ENCODE measurements at regions not wholly inside any gene's neighbourhood (a gene's known extent, or its start where the extent isn't known, plus 50 kb on each side); places are given as distances from the start of the nearest gene placed in this dataset.
"Not testable (repeated sequence)": the region's sequence is repeated elsewhere in the genome, so short reads cannot be mapped to it uniquely, and the experiment has no call there.

- DNase-seq (ENCODE audit: low read depth in 2 of 3, low spot score in 2 of 3) = no peak
Measured at GRCh38 chr12:34097213-34097612, 74.9 kb downstream of the ALG10 start.

- no peak for DNase-seq (ENCODE audit: low read depth in 2 of 3, low spot score in 2 of 3)
Measured at GRCh38 chr12:34105392-34105933, 83.2 kb downstream of the ALG10 start.

- no peak for DNase-seq (ENCODE audit: low read depth in 2 of 3, low spot score in 2 of 3)
Measured at GRCh38 chr12:34106172-34106571, 83.9 kb downstream of the ALG10 start.

GRCh38 chr12:34107016-34107415 is 84.7 kb downstream of the ALG10 start:
- no peak for DNase-seq (ENCODE audit: low read depth in 2 of 3, low spot score in 2 of 3)

DNA sequence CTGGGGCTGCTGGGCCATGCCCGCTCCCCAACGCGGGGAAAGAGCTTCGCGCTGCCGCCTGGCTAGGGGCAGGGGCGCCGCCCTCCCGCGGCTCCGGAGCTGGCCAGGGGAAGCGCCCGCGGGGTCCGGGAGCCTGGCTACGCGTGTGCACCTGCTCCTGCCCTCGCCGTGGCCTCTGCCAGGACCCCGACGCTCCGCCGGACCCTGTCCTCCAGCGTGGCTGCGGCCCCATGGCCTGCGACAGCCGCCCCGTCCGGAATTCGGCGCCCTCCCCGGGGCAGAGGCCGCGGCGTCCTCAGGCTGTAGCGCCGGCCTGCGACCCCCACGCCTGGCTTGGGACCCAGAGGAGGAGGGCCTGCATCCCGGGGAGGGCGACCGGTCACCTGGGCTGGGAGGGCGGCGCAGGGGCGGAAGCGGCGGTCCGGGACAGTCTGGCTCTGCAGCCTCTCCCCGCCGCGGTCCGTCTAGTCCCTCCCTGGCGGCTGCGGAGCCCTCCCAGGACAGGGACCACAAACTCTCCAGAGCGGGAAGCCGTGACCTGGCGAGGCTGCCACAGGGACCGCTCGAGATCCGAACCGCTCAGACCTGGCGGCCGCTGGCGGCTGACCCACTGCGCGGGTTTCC is 85.6 kb downstream of the ALG10 start:
- DNase-seq (ENCODE audit: low read depth in 2 of 3, low spot score in 2 of 3) = no peak

DNA sequence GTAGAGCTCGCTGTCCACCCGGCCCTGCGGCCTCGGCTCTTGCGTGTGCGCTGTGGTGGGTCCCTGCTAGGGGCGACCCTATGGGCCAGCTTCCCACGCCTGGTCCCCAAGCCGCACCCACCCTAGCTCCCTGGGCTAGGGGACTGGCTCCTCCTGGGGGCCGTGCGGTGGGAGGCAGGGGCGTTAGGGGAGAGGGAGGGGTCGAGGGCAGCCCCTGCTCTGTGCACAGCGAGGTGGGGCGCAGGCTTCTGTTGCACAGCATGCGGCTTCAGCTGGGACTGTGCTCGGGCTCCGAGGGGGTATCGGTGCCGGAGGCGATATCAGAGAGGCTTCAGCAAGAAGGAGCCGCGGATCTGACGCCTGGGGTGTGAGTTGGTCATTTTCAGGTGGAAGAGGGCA is 86.1 kb downstream of the ALG10 start:
- DNase-seq (ENCODE audit: low read depth in 2 of 3, low spot score in 2 of 3) = no peak

- DNase-seq (ENCODE audit: low read depth in 2 of 3, low spot score in 2 of 3) = no peak
Measured at GRCh38 chr12:34108967-34109366, 86.7 kb downstream of the ALG10 start.

DNA sequence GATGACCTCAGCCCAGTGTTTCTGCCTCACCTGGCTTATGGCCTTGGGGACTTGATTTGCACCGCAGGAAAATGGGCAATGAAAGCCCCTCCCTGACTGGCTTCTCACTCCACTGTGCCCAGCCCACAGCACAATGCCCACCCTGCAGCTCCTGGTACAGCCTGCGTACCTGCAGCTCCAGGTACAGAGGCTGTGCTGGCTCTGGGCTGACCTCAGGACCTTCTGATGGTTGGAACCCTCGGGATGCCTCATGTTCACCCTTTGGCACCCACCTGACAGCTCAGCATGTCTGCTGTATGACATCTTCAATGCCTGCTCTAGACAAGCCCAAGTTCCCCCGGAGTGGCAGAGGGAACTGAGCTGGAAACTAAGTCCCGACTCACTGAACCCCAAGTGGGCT is 87.1 kb downstream of the ALG10 start:
- no peak for DNase-seq (ENCODE audit: low read depth in 2 of 3, low spot score in 2 of 3)

- DNase-seq (ENCODE audit: low read depth in 2 of 3, low spot score in 2 of 3) = not testable (repeated sequence)
Measured at GRCh38 chr12:34109909-34110531, 87.7 kb downstream of the ALG10 start.

DNA sequence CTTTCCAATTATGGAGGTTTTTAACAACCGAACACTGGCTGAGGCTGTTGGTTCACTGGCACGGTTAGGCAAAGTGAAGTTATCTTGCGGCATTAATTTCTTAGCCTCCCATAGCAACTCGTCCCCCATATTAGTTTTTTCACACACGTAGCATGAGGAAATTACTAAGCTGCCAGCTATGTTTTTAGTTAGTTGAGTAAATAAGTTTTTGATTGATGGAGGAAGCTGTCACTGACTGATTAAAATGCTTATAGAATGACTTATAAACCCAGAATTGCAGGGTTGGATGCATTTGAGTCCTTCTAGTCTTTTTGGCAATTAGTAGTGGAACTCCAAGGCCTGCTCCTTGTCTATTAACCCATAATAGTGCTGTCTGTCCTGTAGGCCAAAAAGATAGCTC is 97.1 kb downstream of the ALG10 start:
- DNase-seq (ENCODE audit: low read depth in 2 of 3, low spot score in 2 of 3) = no peak

DNA sequence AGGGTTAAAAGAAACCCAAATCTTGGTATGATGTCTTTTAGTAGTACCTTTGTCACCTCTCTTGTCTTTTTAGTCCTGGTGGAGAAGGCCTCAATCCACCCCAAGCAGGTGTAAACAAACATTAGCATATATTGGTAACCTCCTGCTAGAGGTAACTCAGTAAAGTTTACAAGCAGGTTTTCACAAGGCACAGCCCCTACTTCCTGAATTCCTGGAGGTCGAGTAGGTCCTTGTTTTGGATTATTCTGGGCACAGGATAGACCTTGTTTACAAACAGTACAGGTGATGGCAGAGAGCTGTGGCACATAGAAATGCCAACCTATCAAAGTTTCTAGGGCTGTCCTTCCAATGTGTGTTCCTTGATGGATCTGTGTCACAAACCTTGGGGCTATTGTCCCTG is 99.1 kb downstream of the ALG10 start:
- DNase-seq (ENCODE audit: low read depth in 2 of 3, low spot score in 2 of 3) = no peak

DNA sequence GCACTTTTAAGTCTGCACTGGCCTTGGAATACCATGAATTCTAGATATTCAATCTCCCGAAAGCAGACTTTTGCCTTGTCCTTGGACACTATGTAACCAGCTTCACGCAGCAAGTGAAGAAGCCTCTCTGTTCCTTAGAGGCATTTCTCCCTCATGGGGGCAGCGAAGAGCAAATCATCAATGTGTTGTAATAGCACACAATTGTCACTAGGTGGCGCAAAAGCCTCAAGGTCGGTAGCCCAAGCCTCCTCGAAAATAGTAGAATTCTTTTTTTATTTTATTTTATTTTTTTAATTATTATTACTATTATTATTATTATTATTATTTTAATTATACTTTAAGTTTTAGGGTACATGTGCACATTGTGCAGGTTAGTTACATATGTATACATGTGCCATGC is 100.8 kb downstream of the ALG10 start:
- peak in 1 of 3 experiments; percentile 12 for DNase-seq (ENCODE audit: low read depth in 2 of 3, low spot score in 2 of 3)

- no peak for DNase-seq (ENCODE audit: low read depth in 2 of 3, low spot score in 2 of 3)
Measured at GRCh38 chr12:34124608-34125007, 102.3 kb downstream of the ALG10 start.

- DNase-seq (ENCODE audit: low read depth in 2 of 3, low spot score in 2 of 3) = no peak
Measured at GRCh38 chr12:34126239-34126641, 103.9 kb downstream of the ALG10 start.

DNA sequence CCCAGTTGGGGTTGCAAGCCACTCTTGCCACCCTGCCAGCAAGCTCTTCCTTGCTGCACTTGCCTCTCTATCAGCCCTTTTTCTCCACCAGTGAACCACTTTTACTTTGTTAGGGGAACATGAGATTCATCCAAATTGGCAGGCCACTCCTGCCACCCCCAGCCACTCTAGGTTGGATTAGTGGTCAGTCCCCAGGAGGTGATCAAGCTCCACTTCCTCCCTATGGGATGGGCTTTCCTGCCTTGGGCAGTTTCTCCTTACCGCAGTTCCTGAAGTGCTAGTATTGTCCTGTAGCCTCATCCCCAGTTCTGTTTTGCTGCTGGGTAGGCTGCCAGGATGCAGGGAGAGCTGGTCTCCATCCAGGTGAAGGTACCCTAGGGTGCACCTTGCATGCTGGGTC is 104.5 kb downstream of the ALG10 start:
- DNase-seq (ENCODE audit: low read depth in 2 of 3, low spot score in 2 of 3) = no peak

GRCh38 chr12:34127379-34127778 is 105.1 kb downstream of the ALG10 start:
- not testable (repeated sequence) for DNase-seq (ENCODE audit: low read depth in 2 of 3, low spot score in 2 of 3)

GRCh38 chr12:34142430-34142829 is 120.1 kb downstream of the ALG10 start:
- no peak for DNase-seq (ENCODE audit: low read depth in 2 of 3, low spot score in 2 of 3)

DNA sequence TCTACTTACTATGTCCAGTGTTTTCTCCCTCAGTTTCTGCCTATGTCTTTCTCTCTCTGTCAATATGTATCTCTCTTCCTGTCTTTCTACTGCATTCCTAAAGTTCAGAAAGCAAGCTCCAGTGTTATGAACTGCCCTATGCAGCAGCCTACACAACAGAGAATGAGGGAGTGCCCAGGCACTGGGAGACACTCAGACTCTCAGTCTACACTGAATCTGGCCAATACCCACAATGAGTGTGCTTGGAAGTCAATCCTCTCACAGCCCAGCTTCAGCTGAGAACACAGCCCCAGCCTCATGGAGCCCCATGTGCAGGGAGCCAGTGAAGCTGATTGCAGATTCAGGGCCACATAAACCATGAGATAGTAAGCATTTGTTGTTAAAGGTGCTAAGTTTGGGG is 128.7 kb downstream of the ALG10 start:
- no peak for DNase-seq (ENCODE audit: low read depth in 2 of 3, low spot score in 2 of 3)

- no peak for DNase-seq (ENCODE audit: low read depth in 2 of 3, low spot score in 2 of 3)
Measured at GRCh38 chr12:34163443-34163842, 141.1 kb downstream of the ALG10 start.

DNA sequence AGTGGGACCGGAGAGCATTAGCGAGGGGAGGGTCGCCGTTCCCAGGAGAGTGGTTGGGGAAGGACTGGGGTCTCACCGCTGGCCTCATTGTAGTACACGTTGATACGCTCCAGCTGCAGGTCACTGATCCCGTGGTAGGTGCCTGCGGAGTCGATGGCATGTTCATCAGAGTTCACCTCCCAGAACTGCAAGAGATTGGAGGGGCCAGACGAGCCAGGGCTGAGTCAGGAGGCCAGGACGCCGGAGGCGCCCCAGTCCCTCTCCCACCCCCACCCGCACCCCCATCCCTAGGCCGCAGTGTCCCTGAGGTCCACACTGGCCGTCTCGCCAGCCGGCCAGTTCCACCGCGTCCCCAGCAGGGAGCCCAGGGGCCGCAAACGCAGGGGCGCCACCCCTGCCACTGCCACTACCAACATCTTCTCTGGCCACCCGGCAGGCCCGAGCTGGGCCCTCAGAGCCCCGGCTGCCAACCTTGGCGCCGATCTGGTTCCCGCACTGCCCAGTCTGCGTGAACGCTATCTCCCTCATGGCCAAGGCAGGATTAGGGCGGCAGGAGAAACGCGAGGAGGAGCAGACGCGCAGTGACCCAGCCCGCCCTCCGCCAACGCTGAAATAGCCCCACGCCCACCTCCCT is 144.2 kb downstream of the ALG10 start:
- DNase-seq (ENCODE audit: low read depth in 2 of 3, low spot score in 2 of 3) = no peak

DNA sequence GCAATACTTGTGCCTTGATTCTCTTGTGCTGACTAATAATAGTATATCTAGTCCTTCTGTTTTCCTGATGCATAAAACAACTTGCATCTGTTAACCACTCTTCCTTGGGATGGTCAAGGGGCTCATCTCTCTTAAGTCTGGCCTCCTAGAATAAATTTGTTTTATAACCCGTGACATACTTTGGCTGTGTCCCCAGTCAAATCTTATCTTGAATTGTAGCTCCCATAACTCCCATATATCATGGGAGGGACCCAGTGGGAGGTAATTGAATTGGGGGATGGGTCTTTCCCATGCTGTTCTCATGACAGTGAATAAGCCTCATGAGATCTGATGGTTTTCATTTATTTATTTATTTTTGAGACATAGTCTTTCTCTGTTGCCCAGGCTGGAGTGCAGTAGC is 146.2 kb downstream of the ALG10 start:
- DNase-seq (ENCODE audit: low read depth in 2 of 3, low spot score in 2 of 3) = not testable (repeated sequence)

GRCh38 chr12:34186492-34186891 is 164.2 kb downstream of the ALG10 start:
- DNase-seq (ENCODE audit: low read depth in 2 of 3, low spot score in 2 of 3) = no peak

Measured in activated CD8-positive, alpha-beta memory T cell treated with anti-CD3 and anti-CD28 coated beads for 48 hours (primary cell).